ENCODE measurements at regions not wholly inside any gene's neighbourhood (a gene's known extent, or its start where the extent isn't known, plus 50 kb on each side); places are given as distances from the start of the nearest gene placed in this dataset.

GRCh38 chr2:236317938-236318396 is 53.8 kb upstream of the ASB18 start:
- DNase-seq (ENCODE audit: low read depth in 4 of 6, low spot score in 6 of 6): no peak
- no peak overlapping the region for H3K4me3 ChIP-seq (ENCODE audit: low read depth, low read length)
- 51% methylated on average over 11 of the region's 15 CpGs for WGBS (ENCODE audit: insufficient coverage)
- H3K9me3 ChIP-seq (ENCODE audit: control insufficient read depth, insufficient read depth, low read length): peaks cover 5% of the 10 kb centered on the region
- peaks cover 2% of the 10 kb centered on the region for H3K4me1 ChIP-seq (ENCODE audit: control insufficient read depth, insufficient read depth, low read length)
- H3K36me3 ChIP-seq (ENCODE audit: control insufficient read depth, insufficient read depth, low read length): no peaks in the 10 kb centered on the region
- H3K27ac ChIP-seq (ENCODE audit: low read depth, low read length): no peak overlapping the region
- H3K27me3 ChIP-seq (ENCODE audit: control insufficient read depth, insufficient read depth, low read length): no peaks in the 10 kb centered on the region

- WGBS (ENCODE audit: insufficient coverage): 91% methylated on average over 5 of the region's 5 CpGs
- no peak for DNase-seq (ENCODE audit: low read depth in 4 of 6, low spot score in 6 of 6)
- peaks cover 2% of the 10 kb centered on the region for H3K4me1 ChIP-seq (ENCODE audit: control insufficient read depth, insufficient read depth, low read length)
- no peak overlapping the region for H3K27ac ChIP-seq (ENCODE audit: low read depth, low read length)
- no peaks in the 10 kb centered on the region for H3K27me3 ChIP-seq (ENCODE audit: control insufficient read depth, insufficient read depth, low read length)
- no peak overlapping the region for H3K4me3 ChIP-seq (ENCODE audit: low read depth, low read length)
- peaks cover 3% of the 10 kb centered on the region for H3K9me3 ChIP-seq (ENCODE audit: control insufficient read depth, insufficient read depth, low read length)
- H3K36me3 ChIP-seq (ENCODE audit: control insufficient read depth, insufficient read depth, low read length): no peaks in the 10 kb centered on the region
These were observed 54.2 kb upstream of the ASB18 start for GRCh38 chr2:236318401-236318800.

GRCh38 chr2:236319036-236319435 is 54.8 kb upstream of the ASB18 start:
- Histone ChIP-seq H3K27ac (ENCODE audit: low read depth, low read length) (no peak overlapping the region), H3K9me3 (ENCODE audit: control insufficient read depth, insufficient read depth, low read length) (no peaks in the 10 kb centered on the region), H3K27me3 (ENCODE audit: control insufficient read depth, insufficient read depth, low read length) (no peaks in the 10 kb centered on the region), H3K36me3 (ENCODE audit: control insufficient read depth, insufficient read depth, low read length) (no peaks in the 10 kb centered on the region), H3K4me3 (ENCODE audit: low read depth, low read length) (no peak overlapping the region), H3K4me1 (ENCODE audit: control insufficient read depth, insufficient read depth, low read length) (peaks cover 2% of the 10 kb centered on the region)
- WGBS (ENCODE audit: insufficient coverage): 86% methylated on average over 9 of the region's 9 CpGs
- no peak for DNase-seq (ENCODE audit: low read depth in 4 of 6, low spot score in 6 of 6)

DNA sequence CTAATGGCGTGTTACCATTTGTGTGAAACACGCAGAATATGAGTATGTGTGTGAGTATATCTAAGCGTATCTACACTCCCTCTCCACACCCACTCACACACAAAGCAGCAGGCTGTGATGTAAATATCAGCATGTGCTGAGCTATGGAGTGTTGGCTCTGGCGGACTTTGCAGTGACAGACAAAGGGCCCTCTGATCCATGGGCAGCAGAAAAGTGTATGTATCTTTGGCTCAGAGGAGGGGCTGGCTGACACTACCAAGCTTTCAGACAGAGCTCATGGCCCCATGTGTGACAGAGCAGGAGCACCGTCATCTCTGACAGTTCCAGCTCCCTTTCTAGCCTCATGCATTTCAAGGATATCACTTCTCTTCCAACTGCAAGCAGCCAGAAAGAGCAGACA is 57.2 kb upstream of the ASB18 start:
- H3K4me3 ChIP-seq (ENCODE audit: low read depth, low read length): no peak overlapping the region
- no peaks in the 10 kb centered on the region for H3K27me3 ChIP-seq (ENCODE audit: control insufficient read depth, insufficient read depth, low read length)
- peak overlapping the region; percentile 57 for H3K27ac ChIP-seq (ENCODE audit: low read depth, low read length)
- WGBS (ENCODE audit: insufficient coverage): 60% methylated on average over 1 of the region's 5 CpGs
- H3K36me3 ChIP-seq (ENCODE audit: control insufficient read depth, insufficient read depth, low read length): no peaks in the 10 kb centered on the region
- peaks cover 2% of the 10 kb centered on the region for H3K4me1 ChIP-seq (ENCODE audit: control insufficient read depth, insufficient read depth, low read length)
- DNase-seq (ENCODE audit: low read depth in 4 of 6, low spot score in 6 of 6): peak in 2 of 6 donors; percentile 27 to 73
- no peaks in the 10 kb centered on the region for H3K9me3 ChIP-seq (ENCODE audit: control insufficient read depth, insufficient read depth, low read length)

DNA sequence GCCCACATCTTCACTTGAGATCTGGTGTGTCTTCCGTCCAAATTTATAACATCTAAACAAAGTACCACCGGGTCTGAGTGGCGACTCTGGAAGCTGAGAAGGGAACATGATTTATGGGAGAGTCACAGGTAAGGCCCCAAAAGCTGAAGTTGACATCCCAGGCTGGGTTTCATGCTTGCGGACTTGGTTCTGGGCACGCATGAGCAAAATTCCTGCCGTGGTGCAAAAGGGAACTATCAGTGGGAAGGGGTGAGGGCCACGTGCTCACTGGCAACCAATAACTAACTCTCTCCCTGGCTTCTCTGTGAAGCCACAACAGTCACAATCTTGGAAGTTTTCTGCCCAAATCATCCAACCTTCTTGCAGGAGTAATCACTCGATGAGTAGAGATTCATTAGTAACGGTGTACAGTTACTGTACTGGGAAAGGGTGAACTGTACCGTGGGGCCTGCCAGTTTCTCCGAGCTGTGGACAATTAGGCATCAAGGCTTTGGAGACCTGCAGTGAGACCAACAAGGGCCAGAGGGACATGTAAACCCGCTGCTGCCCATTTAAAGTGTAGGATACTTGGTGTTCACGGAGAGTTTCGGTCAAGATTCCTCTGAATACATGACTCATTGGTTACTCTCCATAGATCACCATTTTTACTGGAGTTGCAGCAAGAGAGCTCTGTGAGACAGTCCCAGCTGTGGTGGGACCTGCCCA is 69.4 kb upstream of the ASB18 start:
- H3K27me3 ChIP-seq (ENCODE audit: control insufficient read depth, insufficient read depth, low read length): no peaks in the 10 kb centered on the region
- H3K4me3 ChIP-seq (ENCODE audit: low read depth, low read length): no peak overlapping the region
- no peak overlapping the region for H3K27ac ChIP-seq (ENCODE audit: low read depth, low read length)
- WGBS (ENCODE audit: insufficient coverage): 94% methylated on average over 10 of the region's 14 CpGs
- peaks cover under 1% of the 10 kb centered on the region for H3K4me1 ChIP-seq (ENCODE audit: control insufficient read depth, insufficient read depth, low read length)
- peaks cover 18% of the 10 kb centered on the region for H3K36me3 ChIP-seq (ENCODE audit: control insufficient read depth, insufficient read depth, low read length)
- no peaks in the 10 kb centered on the region for H3K9me3 ChIP-seq (ENCODE audit: control insufficient read depth, insufficient read depth, low read length)
- DNase-seq (ENCODE audit: low read depth in 4 of 6, low spot score in 6 of 6): no peak

DNA sequence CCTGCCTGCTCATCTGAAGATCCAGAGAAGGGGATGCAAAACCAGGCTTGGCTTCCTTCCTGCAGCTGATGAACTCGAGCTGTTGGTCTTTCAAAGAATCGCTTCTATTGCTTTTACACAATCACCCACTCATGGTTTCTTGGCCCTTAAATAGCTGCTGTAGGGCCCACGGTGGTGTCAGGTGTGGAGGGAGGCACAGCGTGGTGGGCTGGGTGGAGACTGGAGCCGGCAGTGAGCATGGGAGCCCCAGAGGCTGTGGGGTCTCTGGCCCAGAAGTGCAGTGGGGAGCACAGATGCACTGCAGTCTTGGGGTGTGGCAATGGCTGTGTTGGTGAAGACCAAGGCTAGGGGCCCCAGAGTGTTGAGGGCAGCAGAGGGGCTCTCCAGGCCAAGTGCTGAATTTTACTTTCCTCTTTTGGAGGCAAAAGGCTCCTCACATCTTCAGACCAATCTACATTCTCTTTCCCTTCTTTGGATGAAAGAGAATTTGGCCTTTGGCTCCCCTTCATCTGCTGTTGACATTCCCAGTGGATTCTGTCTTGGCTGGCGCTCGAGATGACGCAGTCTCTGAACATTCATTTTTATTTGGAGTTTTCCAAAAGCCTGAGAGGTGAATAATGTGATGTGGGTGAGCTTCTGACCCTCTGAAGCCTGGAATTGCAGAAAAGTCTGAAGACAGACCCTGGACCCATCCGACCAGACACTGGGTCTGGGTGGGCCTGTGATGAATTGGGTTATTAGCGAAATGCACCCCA is 70.1 kb upstream of the ASB18 start:
- Histone ChIP-seq H3K27me3 (ENCODE audit: control insufficient read depth, insufficient read depth, low read length) (no peaks in the 10 kb centered on the region), H3K9me3 (ENCODE audit: control insufficient read depth, insufficient read depth, low read length) (peaks cover under 1% of the 10 kb centered on the region), H3K36me3 (ENCODE audit: control insufficient read depth, insufficient read depth, low read length) (peaks cover 18% of the 10 kb centered on the region), H3K4me1 (ENCODE audit: control insufficient read depth, insufficient read depth, low read length) (peaks cover 5% of the 10 kb centered on the region), H3K4me3 (ENCODE audit: low read depth, low read length) (no peak overlapping the region), H3K27ac (ENCODE audit: low read depth, low read length) (no peak overlapping the region)
- DNase-seq (ENCODE audit: low read depth in 4 of 6, low spot score in 6 of 6): no peak
- WGBS (ENCODE audit: insufficient coverage): 88% methylated on average over 8 of the region's 10 CpGs

- no peak overlapping the region for H3K27ac ChIP-seq (ENCODE audit: low read depth, low read length)
- 93% methylated on average over 7 of the region's 19 CpGs for WGBS (ENCODE audit: insufficient coverage)
- H3K4me1 ChIP-seq (ENCODE audit: control insufficient read depth, insufficient read depth, low read length): peaks cover 13% of the 10 kb centered on the region
- peaks cover 3% of the 10 kb centered on the region for H3K9me3 ChIP-seq (ENCODE audit: control insufficient read depth, insufficient read depth, low read length)
- DNase-seq (ENCODE audit: low read depth in 4 of 6, low spot score in 6 of 6): no peak
- H3K4me3 ChIP-seq (ENCODE audit: low read depth, low read length): no peak overlapping the region
- peaks cover 18% of the 10 kb centered on the region for H3K36me3 ChIP-seq (ENCODE audit: control insufficient read depth, insufficient read depth, low read length)
- no peaks in the 10 kb centered on the region for H3K27me3 ChIP-seq (ENCODE audit: control insufficient read depth, insufficient read depth, low read length)
These were observed 71.7 kb upstream of the ASB18 start for GRCh38 chr2:236335696-236336574.

DNA sequence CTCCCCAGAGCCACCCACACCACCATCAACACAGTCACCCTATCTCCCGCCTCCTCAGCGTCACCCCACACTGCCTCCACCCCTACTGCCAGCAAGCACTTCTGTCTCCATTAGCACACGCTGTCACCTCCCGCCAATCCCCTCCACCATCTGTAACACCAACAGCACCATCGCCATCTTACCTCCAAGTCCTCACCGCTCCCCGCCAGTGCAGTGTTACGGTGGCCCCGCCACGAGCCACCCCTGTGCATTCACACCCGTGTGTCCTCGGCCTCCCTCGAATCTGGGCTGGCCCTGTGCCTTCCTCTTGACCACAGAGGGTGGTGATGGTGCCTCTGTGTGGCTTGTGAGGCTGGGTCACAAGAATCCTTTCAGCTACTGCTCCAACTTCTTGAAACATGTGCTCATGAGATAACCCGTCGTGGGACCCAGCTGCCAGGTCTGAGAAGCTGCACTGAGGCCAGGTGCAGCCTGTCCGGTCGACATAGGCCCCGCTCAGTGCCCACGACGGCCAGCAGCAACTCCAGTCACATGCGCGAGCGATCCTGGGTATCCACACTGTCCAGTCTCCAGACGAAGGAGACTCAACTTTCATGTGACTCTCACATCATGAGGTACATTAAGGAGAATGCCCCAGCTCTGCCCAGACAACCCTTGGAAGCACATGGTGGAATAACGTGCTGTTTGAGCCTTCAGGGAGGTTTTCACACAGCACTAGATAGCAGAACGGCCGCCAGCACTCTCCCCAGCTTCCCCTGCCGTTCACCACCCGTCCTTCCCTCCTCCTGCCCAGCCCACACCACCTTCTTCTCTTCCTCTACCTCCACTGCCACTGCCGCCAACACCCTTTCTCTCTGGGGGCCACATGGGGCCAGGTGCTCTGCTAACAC is 72.6 kb upstream of the ASB18 start:
- Histone ChIP-seq H3K36me3 (ENCODE audit: control insufficient read depth, insufficient read depth, low read length) (peaks cover 18% of the 10 kb centered on the region), H3K4me1 (ENCODE audit: control insufficient read depth, insufficient read depth, low read length) (peaks cover 21% of the 10 kb centered on the region), H3K27me3 (ENCODE audit: control insufficient read depth, insufficient read depth, low read length) (no peaks in the 10 kb centered on the region), H3K9me3 (ENCODE audit: control insufficient read depth, insufficient read depth, low read length) (peaks cover 3% of the 10 kb centered on the region), H3K4me3 (ENCODE audit: low read depth, low read length) (no peak overlapping the region), H3K27ac (ENCODE audit: low read depth, low read length) (no peak overlapping the region)
- DNase-seq (ENCODE audit: low read depth in 4 of 6, low spot score in 6 of 6): no peak
- WGBS (ENCODE audit: insufficient coverage): 94% methylated on average over 30 of the region's 30 CpGs
